ENCODE measurements at regions not wholly inside any gene's neighbourhood (a gene's known extent, or its start where the extent isn't known, plus 50 kb on each side); places are given as distances from the start of the nearest gene placed in this dataset.

DNA sequence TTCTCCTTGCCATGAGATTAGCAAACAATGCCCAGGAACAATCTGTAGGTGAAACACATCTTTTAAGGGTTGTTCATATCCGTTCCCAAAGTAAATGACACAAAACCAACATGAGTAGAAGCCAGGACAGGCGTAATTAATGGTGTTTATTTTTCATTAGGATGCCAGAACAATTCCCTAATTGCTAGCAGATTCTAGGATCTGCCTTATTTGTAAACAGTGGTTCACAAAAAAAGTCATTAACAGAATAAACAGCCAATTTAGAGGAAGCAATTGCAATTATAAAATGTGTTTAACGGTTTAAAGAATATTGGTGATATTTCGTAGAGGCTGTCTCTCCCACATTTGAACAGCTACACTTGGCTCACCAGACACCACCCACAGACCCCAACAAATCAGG lies 250.6 kb upstream of the GPR26 start:
- DNase-seq = no peak

DNA sequence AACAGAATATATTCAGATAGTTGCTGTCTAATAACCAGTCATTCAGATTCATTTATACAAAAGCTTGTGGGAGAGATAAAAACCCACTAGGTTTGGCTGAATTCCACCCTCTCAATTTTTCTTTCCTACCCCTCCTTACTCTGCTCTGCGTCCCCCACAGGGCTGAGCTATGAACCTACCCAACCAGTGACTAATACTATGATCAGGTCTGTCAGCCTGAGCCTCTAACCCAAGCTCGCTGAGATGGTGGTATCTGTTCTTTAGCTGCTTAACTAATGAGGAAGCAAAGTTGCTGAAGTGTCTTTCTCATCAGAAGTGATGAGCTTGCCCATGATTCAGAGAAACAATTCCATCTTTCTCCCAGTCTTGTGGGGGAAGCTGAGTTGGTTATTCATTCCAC lies 248.7 kb upstream of the GPR26 start:
- DNase-seq = no peak

GRCh38 chr10:123421461-123421860 lies 244.7 kb upstream of the GPR26 start:
- no peak for DNase-seq

- DNase-seq = no peak
Measured at GRCh38 chr10:123422261-123422660, 243.9 kb upstream of the GPR26 start.

DNA sequence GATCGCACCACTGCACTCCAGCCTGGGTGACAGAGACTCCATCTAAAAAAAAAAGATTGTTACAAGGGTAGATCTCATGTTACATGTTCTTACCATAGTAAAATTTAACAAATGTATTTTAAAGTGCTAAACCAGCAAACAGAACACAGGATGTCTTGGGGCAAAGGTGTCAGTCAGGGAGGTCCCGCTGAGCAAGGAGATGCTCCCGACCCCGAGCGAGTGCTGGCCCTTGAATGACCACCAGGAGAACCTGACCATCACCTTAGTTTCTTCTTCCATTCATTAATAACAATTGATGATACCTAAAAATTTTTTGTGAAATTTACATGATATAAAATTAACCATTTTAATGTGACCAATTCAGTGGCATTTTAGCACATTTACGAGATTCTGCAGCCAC lies 241.6 kb upstream of the GPR26 start:
- no peak for DNase-seq

DNA sequence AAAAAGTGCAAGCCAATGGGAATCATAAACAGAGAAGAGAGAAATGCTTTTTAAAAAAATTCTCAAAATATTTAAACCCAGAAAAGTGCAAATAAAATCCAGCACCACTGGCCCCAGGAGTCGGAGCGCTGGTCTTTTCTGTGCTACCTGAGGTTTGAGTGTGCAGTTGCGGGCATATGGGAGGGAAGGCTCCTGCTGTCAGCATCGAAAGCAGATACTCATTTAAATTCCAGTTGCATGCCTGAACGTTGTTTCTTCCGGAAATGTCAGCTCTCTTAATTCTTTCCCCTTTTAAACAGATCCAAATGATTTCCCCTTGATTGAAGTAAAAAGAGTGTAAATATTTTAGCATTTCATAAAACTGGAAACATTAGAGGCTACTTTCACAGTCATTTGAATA lies 240.5 kb upstream of the GPR26 start:
- no peak for DNase-seq

- DNase-seq = no peak
Measured at GRCh38 chr10:123427165-123427786, 238.9 kb upstream of the GPR26 start.

- no peak for DNase-seq
Measured at GRCh38 chr10:123428391-123428790, 237.8 kb upstream of the GPR26 start.

- peak; percentile 12 for DNase-seq
Measured at GRCh38 chr10:123429706-123430221, 236.4 kb upstream of the GPR26 start.

- DNase-seq = no peak
Measured at GRCh38 chr10:123433539-123433938, 232.6 kb upstream of the GPR26 start.

GRCh38 chr10:123434435-123435039 lies 231.6 kb upstream of the GPR26 start:
- DNase-seq = no peak

DNA sequence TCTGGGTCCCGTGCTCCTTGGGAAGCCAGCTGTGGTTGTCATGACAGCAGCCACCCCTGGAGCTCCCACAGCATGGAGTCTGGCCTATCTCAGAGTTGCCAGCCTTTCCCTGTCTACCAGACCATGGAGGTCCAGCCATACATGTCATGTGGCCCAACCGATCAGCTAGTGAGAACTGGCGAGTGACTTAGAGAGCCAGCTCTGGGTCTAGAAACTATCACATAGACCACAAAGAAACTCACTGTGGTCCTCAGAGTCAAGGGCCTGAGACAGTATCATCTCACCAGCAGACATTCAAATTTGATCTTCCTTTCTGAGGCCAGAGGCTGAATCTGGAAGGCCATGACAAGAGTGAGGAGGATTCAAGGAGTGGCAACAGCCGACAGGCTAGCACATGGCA lies 223.3 kb upstream of the GPR26 start:
- DNase-seq = no peak

DNA sequence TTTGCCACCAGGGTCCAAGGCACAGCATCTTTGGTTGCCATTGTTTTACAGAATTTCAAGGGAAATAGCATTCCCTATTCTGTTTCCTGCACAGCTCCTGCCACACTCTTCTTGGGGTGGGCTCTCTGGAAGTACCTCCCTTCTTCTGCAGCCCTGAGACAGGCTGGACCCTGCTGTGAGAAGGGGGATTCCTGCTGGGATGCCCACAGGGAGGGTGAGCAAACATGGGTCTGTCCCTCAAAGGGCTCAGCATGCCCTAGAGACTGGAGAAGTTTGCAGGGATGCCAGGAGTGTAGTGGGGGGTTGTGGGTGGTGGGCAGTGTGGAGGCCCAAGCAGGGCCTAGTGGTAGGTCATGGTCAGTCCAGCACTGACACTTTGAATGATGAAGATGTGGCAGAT lies 222.2 kb upstream of the GPR26 start:
- DNase-seq = no peak

GRCh38 chr10:123445261-123445775 lies 220.8 kb upstream of the GPR26 start:
- DNase-seq = no peak

GRCh38 chr10:123446449-123447156 lies 219.6 kb upstream of the GPR26 start:
- DNase-seq = no peak

DNA sequence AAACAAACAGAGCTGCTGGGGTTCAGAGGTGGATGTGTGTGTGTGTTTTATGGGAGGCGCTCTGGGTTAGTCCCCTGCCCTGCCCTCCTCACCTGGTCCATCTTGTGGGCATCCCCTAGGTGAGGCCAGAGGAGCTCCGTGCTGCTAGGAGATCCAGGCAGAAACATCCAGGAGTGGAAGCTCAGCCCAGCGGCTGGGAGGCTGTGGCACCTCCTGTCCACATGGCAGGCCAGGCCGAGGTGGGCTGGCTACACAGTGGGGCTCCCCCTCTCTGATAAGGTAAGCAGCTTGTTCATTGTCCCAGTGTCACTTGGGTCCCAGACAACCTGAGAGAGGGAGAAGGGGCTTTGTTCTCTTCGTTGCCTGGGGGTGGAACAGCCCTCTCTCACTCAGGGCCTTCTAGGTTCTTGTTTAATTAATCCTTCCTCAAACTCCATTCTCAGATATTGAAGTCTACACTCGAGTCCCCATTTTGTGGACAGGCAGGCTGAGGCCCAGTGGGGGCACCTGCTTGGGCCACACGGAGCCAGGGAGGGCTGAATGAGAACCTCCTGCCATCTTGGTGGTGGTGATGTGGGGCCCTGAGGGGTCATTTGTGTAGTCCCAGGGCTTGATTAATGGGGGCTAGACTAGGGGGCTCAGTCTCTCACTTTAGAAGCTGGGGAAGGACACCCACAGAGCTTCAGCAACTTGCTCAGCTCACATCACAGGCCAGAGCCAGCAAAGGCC lies 216.8 kb upstream of the GPR26 start:
- DNase-seq = no peak

DNA sequence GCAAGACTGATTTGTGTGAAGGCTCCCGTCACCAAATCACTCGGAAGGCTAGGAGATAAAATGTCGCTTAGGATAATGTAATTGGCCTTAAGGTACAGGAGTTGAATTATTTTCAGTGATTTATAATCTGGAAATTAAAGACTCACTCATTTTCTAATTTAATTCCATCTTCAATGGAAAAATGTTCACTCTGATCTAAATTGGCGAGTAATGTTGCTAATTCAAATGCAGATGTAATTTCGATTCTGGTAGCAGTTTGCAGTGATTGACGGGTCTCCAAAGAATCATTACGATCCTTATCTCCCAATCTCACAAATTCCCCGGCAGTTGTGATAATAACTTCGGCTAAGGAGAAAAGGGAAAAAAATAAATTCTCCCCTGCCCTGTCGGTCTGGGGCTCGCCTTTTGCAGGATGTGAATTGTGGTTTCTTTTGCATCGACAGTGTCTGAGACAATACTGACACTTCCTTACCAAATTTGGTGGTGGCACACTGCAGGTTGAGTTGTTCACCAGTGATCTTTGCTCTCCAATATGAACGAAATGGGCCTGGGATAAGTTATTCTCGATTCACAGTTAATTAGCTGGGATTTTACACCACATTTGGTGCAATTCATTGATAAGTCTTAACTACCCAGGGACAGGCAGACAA lies 215.1 kb upstream of the GPR26 start:
- no peak for DNase-seq

DNA sequence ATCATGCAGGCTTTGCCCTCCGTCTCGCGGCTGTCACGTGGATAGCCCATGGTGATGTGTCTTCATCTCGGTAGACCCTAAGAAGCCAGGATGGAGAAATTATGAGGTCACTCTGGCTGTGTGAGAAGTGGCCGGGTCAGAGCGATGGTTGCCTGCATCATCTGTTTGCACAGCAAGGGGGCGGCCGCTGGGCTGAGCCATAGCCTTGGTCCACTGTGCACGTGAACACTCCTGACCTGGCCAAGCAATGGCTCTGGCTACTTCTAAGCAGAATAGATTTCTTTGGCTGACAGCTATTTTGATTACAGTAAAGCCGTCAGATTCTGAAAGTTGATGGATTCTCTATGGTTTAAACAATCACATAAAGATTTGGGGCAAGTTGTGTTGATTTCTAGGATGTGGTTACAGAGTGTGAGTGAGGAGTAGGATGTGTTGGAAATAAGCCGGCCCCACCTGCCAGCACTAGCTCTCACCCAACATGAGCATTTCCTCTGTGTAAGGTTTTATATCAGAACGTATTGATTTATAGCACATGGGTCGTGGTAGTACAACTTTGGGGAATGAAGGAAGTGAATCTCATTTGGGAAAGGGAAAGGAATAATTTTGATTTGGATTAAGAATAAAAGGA lies 214.4 kb upstream of the GPR26 start:
- DNase-seq = no peak

DNA sequence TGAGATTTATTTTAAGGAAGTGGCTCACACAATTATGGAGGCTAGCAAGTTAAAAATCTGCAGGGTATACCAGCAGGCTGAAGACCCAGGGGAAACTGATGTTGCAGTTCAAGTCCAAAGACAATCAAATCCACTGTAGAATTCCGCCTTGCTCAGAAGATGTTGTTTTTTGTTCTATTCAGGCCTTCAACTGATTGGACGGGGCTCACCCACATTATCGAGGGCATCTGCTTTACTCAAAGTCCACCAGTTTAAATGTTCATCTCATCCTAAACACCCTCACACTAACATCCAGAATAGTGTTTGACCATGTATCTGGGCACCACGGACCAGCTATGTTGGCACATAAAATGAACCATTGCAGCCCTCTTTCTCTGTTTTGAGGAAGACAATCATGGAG lies 211.2 kb upstream of the GPR26 start:
- DNase-seq = no peak

DNA sequence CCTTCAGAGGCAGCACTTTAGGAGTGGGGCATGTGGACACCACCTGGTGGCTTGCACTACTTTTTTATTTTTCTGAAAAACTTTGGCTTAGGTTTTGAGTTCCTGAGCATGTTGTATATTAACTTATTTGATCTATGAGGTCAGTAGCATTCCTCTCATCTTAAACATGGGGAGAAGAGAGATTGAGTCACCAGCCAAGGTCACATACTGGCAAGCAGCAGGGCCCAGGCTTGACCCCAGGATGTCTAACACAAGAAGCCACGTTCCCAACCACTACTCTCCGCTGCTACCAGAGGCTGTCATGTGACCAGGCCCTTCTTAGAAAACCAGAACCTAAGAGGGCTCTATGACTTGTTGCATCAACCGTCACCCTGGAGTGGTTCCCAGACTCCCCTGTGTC lies 210.3 kb upstream of the GPR26 start:
- no peak for DNase-seq

- DNase-seq = no peak
Measured at GRCh38 chr10:123458933-123459332, 207.2 kb upstream of the GPR26 start.
